Trophoblast cell (in vitro differentiated cells and primary cell): ENCODE measurements at regions not wholly inside any gene's neighbourhood (a gene's known extent, or its start where the extent isn't known, plus 50 kb on each side); places are given as distances from the start of the nearest gene placed in this dataset.
"Not testable (repeated sequence)": the region's sequence is repeated elsewhere in the genome, so short reads cannot be mapped to it uniquely, and the experiment has no call there.

Source experiments
- DNase-seq, 2 donors: peaks; one replicate each; pipeline ENCODE4 v3.0.0-alpha.2; 2016
- H2AFZ ChIP-seq: 2 replicates; pipeline ENCODE4 v1.6.1; 2013; ENCODE audit warnings: low read length, moderate library complexity, mild to moderate bottlenecking; ENCODE audit not compliant: insufficient read depth, poor library complexity
- H2AK5ac ChIP-seq: 2 replicates; pipeline ENCODE4 v1.6.1; 2013; ENCODE audit warnings: mild to moderate bottlenecking, low read length
- H2BK120ac ChIP-seq: 2 replicates; pipeline ENCODE4 v1.6.1; 2013; ENCODE audit warnings: low read length, mild to moderate bottlenecking, moderate library complexity; ENCODE audit not compliant: insufficient read depth, poor library complexity
- H2BK12ac ChIP-seq: 2 replicates; pipeline ENCODE4 v1.6.1; 2013; ENCODE audit warnings: mild to moderate bottlenecking, low read length, moderate library complexity
- H2BK5ac ChIP-seq: 2 replicates; pipeline ENCODE4 v1.6.1; 2013; ENCODE audit warnings: low read length, low read depth, moderate library complexity, mild to moderate bottlenecking; ENCODE audit not compliant: poor library complexity
- H3K14ac ChIP-seq: 2 replicates; pipeline ENCODE4 v1.6.1; 2013; ENCODE audit warnings: mild to moderate bottlenecking, low read length
- H3K18ac ChIP-seq: 2 replicates; pipeline ENCODE4 v1.6.1; 2013; ENCODE audit warnings: mild to moderate bottlenecking, low read length
- H3K23ac ChIP-seq: 2 replicates; pipeline ENCODE4 v1.6.1; 2013; ENCODE audit warnings: low read length
- H3K27ac ChIP-seq: 2 replicates; pipeline ENCODE4 v1.5.1; 2013; ENCODE audit warnings: low read depth, mild to moderate bottlenecking, inconsistent platforms, low read length, moderate library complexity
- H3K27me3 ChIP-seq: 2 replicates; pipeline ENCODE4 v1.6.1; 2013; ENCODE audit warnings: inconsistent platforms, mild to moderate bottlenecking, low read length, moderate library complexity; ENCODE audit not compliant: insufficient read depth
- H3K36me3 ChIP-seq, 2 experiments: 1 replicate in 1 of 2; 2 replicates in 1 of 2; pipeline ENCODE4 v1.6.1; 2013; ENCODE audit warnings: low read length in 2 of 2, mild to moderate bottlenecking in 2 of 2, moderate library complexity in 1 of 2; ENCODE audit not compliant: insufficient read depth in 2 of 2, control insufficient read depth in 1 of 2
- H3K4ac ChIP-seq: 2 replicates; pipeline ENCODE4 v1.6.1; 2013; ENCODE audit warnings: low read depth, mild to moderate bottlenecking, low read length, moderate library complexity
- H3K4me1 ChIP-seq, 2 experiments: 1 replicate in 1 of 2; 2 replicates in 1 of 2; pipeline ENCODE4 v1.6.1; 2013; ENCODE audit warnings: low read length in 2 of 2, mild to moderate bottlenecking in 2 of 2, moderate library complexity in 1 of 2; ENCODE audit not compliant: insufficient read depth in 2 of 2, control insufficient read depth in 1 of 2
- H3K4me2 ChIP-seq: 2 replicates; pipeline ENCODE4 v1.6.1; 2013; ENCODE audit warnings: inconsistent platforms, mild to moderate bottlenecking, low read length, moderate library complexity
- H3K4me3 ChIP-seq: 2 replicates; pipeline ENCODE4 v1.5.1; 2013; ENCODE audit warnings: mild to moderate bottlenecking, low read depth, low read length, inconsistent platforms
- H3K79me1 ChIP-seq: one replicate; pipeline ENCODE4 v1.6.1; 2013; ENCODE audit warnings: low read length
- H3K79me2 ChIP-seq: 2 replicates; pipeline ENCODE4 v1.6.1; 2013; ENCODE audit warnings: low read length, mild to moderate bottlenecking; ENCODE audit not compliant: control insufficient read depth, insufficient read depth, poor library complexity
- H3K9ac ChIP-seq: 2 replicates; pipeline ENCODE4 v1.6.1; 2013; ENCODE audit warnings: mild to moderate bottlenecking, low read length
- H3K9me3 ChIP-seq: 2 replicates; pipeline ENCODE4 v1.6.1; 2013; ENCODE audit warnings: low read depth, mild to moderate bottlenecking, control low read depth, inconsistent platforms, low read length; ENCODE audit not compliant: insufficient read depth
- H4K12ac ChIP-seq: 2 replicates; pipeline ENCODE4 v1.6.1; 2013; ENCODE audit warnings: low read depth, mild to moderate bottlenecking, low read length, moderate library complexity
- H4K8ac ChIP-seq: 2 replicates; pipeline ENCODE4 v1.6.1; 2013; ENCODE audit warnings: low read depth, mild to moderate bottlenecking, low read length, moderate library complexity
- H4K91ac ChIP-seq: one replicate; pipeline ENCODE4 v1.6.1; 2013; ENCODE audit warnings: low read depth, mild to moderate bottlenecking, low read length, moderate library complexity
- WGBS: extraction: QIAGEN DNeasy Blood & Tissue Kit; methylation state at CpG from one replicate; pipeline ENCODE4 v1.1.7; 2013; ENCODE audit warnings: missing lambda C conversion rate; ENCODE audit not compliant: insufficient read length, insufficient coverage; ENCODE audit errors: extremely low coverage; 5-methylcytosine and 5-hydroxymethylcytosine counted together

DNA sequence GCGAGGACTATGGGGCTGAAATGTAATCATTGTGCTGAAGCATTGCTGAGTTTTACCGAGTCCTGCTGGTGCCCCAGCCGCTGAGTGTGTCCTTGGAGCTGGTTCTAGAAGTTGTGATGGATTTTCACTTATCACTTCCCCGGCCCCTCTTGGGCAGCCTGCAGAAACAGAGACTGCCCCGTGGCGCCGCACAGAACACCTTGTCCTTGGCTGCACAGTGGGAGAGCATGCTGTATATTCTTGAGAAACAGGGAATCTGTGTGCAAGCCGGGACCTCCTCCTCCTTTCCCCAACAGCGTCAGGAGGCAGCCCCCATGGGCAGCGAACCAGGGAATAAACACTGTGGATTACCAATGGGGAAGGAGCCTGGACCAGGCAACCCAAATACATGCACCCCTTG lies 90.6 kb upstream of the RUFY1 start:
- H3K27ac ChIP-seq, result no peak overlapping the region
- H4K12ac ChIP-seq, result no peak overlapping the region
- no peak overlapping the region for H3K14ac ChIP-seq
- H4K91ac ChIP-seq, result no peak overlapping the region
- no peak overlapping the region for H2AK5ac ChIP-seq
- no peaks in the 10 kb centered on the region for H3K79me1 ChIP-seq
- no peaks in the 10 kb centered on the region for H3K36me3 ChIP-seq
- no peak overlapping the region for H2BK12ac ChIP-seq
- no CpG with 5 or more reads among the region's 10 CpGs for WGBS
- no peaks in the 10 kb centered on the region for H3K27me3 ChIP-seq
- H3K79me2 ChIP-seq, result no peaks in the 10 kb centered on the region
- no peak overlapping the region for H3K18ac ChIP-seq
- H2BK120ac ChIP-seq, result no peak overlapping the region
- DNase-seq, result no peak
- no peak overlapping the region for H2BK5ac ChIP-seq
- no peak overlapping the region for H2AFZ ChIP-seq
- H3K9me3 ChIP-seq, result peaks cover 15% of the 10 kb centered on the region
- H3K23ac ChIP-seq, result no peak overlapping the region
- no peak overlapping the region for H3K9ac ChIP-seq
- no peak overlapping the region for H3K4me2 ChIP-seq
- H3K4me1 ChIP-seq, result no peaks in the 10 kb centered on the region
- no peak overlapping the region for H3K4me3 ChIP-seq
- H3K4ac ChIP-seq, result no peak overlapping the region
- H4K8ac ChIP-seq, result no peak overlapping the region

- peaks cover 27% of the 10 kb centered on the region for H3K9me3 ChIP-seq
- H2BK5ac ChIP-seq, result no peak overlapping the region
- no CpG with 5 or more reads among the region's 8 CpGs for WGBS
- H3K14ac ChIP-seq, result no peak overlapping the region
- H2AK5ac ChIP-seq, result no peak overlapping the region
- no peak overlapping the region for H3K27ac ChIP-seq
- H3K36me3 ChIP-seq, result no peaks in the 10 kb centered on the region
- no peak overlapping the region for H3K9ac ChIP-seq
- no peaks in the 10 kb centered on the region for H3K27me3 ChIP-seq
- H4K12ac ChIP-seq, result no peak overlapping the region
- H3K23ac ChIP-seq, result no peak overlapping the region
- no peak overlapping the region for H4K91ac ChIP-seq
- no peak overlapping the region for H3K4me3 ChIP-seq
- H2AFZ ChIP-seq, result no peak overlapping the region
- H3K79me1 ChIP-seq, result no peaks in the 10 kb centered on the region
- no peak overlapping the region for H3K4ac ChIP-seq
- no peak overlapping the region for H2BK120ac ChIP-seq
- no peak overlapping the region for H3K4me2 ChIP-seq
- no peak for DNase-seq
- H3K18ac ChIP-seq, result no peak overlapping the region
- no peak overlapping the region for H4K8ac ChIP-seq
- H3K4me1 ChIP-seq, result no peaks in the 10 kb centered on the region
- H3K79me2 ChIP-seq, result no peaks in the 10 kb centered on the region
- no peak overlapping the region for H2BK12ac ChIP-seq
Measured at GRCh38 chr5:179457612-179458011, 92.7 kb upstream of the RUFY1 start.

- not testable (repeated sequence) for H3K4me2 ChIP-seq, H2BK5ac ChIP-seq, H3K79me2 ChIP-seq, H3K4ac ChIP-seq, H2BK12ac ChIP-seq, H3K23ac ChIP-seq, H3K18ac ChIP-seq, H3K4me3 ChIP-seq, DNase-seq, H3K79me1 ChIP-seq, H3K9ac ChIP-seq, H3K27me3 ChIP-seq, H3K27ac ChIP-seq, H3K4me1 ChIP-seq, H3K14ac ChIP-seq, H4K12ac ChIP-seq, H2AFZ ChIP-seq, H2AK5ac ChIP-seq, H4K91ac ChIP-seq, H2BK120ac ChIP-seq, H3K36me3 ChIP-seq, H4K8ac ChIP-seq
- peaks cover 38% of the 10 kb centered on the region for H3K9me3 ChIP-seq
- WGBS, result no CpG with 5 or more reads among the region's 15 CpGs
Measured at GRCh38 chr5:179456075-179456474, 94.3 kb upstream of the RUFY1 start.

GRCh38 chr5:179455320-179455719 lies 95.0 kb upstream of the RUFY1 start:
- WGBS, result no CpG with 5 or more reads among the region's 15 CpGs
- H3K9ac ChIP-seq, result no peak overlapping the region
- no peak overlapping the region for H2BK12ac ChIP-seq
- no peak overlapping the region for H2BK120ac ChIP-seq
- DNase-seq, result peak in 1 of 2 donors; percentile 8
- no peaks in the 10 kb centered on the region for H3K79me1 ChIP-seq
- H3K23ac ChIP-seq, result no peak overlapping the region
- H4K12ac ChIP-seq, result no peak overlapping the region
- no peaks in the 10 kb centered on the region for H3K36me3 ChIP-seq
- peaks cover 43% of the 10 kb centered on the region for H3K9me3 ChIP-seq
- H2AFZ ChIP-seq, result no peak overlapping the region
- no peak overlapping the region for H4K91ac ChIP-seq
- no peak overlapping the region for H3K4me2 ChIP-seq
- H2AK5ac ChIP-seq, result no peak overlapping the region
- no peak overlapping the region for H3K14ac ChIP-seq
- H2BK5ac ChIP-seq, result no peak overlapping the region
- H3K27me3 ChIP-seq, result no peaks in the 10 kb centered on the region
- H3K27ac ChIP-seq, result no peak overlapping the region
- no peak overlapping the region for H3K4me3 ChIP-seq
- H3K18ac ChIP-seq, result no peak overlapping the region
- H3K79me2 ChIP-seq, result no peaks in the 10 kb centered on the region
- H3K4ac ChIP-seq, result no peak overlapping the region
- H4K8ac ChIP-seq, result no peak overlapping the region
- no peaks in the 10 kb centered on the region for H3K4me1 ChIP-seq
